Kidney (tissue), 13 donors: ENCODE measurements at regions not wholly inside any gene's neighbourhood (a gene's known extent, or its start where the extent isn't known, plus 50 kb on each side); places are given as distances from the start of the nearest gene placed in this dataset.

Experiments used
- DNase-seq, 5 donors: peaks; one replicate each; pipeline ENCODE4 v3.0.0-alpha.2; 2013 to 2020
- FAIRE-seq: peaks from 2 replicates; lab custom pipeline; 2012; peaks lifted over from hg19 to GRCh38; lab: Jason Lieb, UNC
- H3K27ac ChIP-seq, 2 donors: one replicate each; pipeline ENCODE4 v1.7.0; 2013; ENCODE audit warnings: low read depth in 2 of 2, low read length in 2 of 2, inconsistent platforms in 1 of 2
- H3K27me3 ChIP-seq: one replicate; pipeline ENCODE4 v1.7.1; 2013; ENCODE audit warnings: low read length, inconsistent platforms; ENCODE audit not compliant: control insufficient read depth, insufficient read depth
- H3K36me3 ChIP-seq, 3 donors: one replicate each; pipeline versions ENCODE4 v1.7.0 to v1.7.1; 2013; ENCODE audit warnings: low read length in 3 of 3, control low read depth in 1 of 3, inconsistent platforms in 1 of 3; ENCODE audit not compliant: insufficient read depth in 3 of 3, control insufficient read depth in 2 of 3
- H3K4me1 ChIP-seq, 3 donors: one replicate each; pipeline versions ENCODE4 v1.7.0 to v1.7.1; 2013; ENCODE audit warnings: low read length in 3 of 3, inconsistent platforms in 1 of 3, low read depth in 1 of 3; ENCODE audit not compliant: control insufficient read depth in 2 of 3, insufficient read depth in 2 of 3
- H3K4me3 ChIP-seq, 3 donors: one replicate each; pipeline versions ENCODE4 v1.7.0 to v1.8.1; 2013; ENCODE audit warnings: low read length in 3 of 3, control low read depth in 1 of 3, inconsistent platforms in 1 of 3
- H3K9ac ChIP-seq, 3 donors: one replicate each; pipeline versions ENCODE4 v1.7.0 to v1.7.1; 2013; ENCODE audit warnings: low read length in 3 of 3, control low read depth in 1 of 3, inconsistent platforms in 1 of 3
- H3K9me3 ChIP-seq, 3 donors: one replicate each; pipeline versions ENCODE4 v1.7.0 to v1.7.1; 2013; ENCODE audit warnings: low read length in 3 of 3, control low read depth in 1 of 3, inconsistent platforms in 1 of 3; ENCODE audit not compliant: control insufficient read depth in 2 of 3, insufficient read depth in 1 of 3
- CTCF ChIP-seq: IDR thresholded peaks from 3 replicates; pipeline ENCODE4 v1.5.1; 2012; ENCODE audit warnings: mild to moderate bottlenecking, moderate library complexity, borderline replicate concordance; ENCODE audit not compliant: insufficient read depth; ENCODE audit errors: extremely low read depth
- intact Hi-C: fragments of 100-400 bp; cut with DNase I; formaldehyde crosslinking; loops from one replicate; pipeline ENCODE4 v1.11.1; 2022
- donor health status: control.
- donor health status: control.
- donor health status: control.
- donor health status: control.
- donor health status: control.
- donor health status: DM: yes; HTN: yes; CAD: no.
- donor health status: Normal renal cell carcinoma (clear cell type).

DNA sequence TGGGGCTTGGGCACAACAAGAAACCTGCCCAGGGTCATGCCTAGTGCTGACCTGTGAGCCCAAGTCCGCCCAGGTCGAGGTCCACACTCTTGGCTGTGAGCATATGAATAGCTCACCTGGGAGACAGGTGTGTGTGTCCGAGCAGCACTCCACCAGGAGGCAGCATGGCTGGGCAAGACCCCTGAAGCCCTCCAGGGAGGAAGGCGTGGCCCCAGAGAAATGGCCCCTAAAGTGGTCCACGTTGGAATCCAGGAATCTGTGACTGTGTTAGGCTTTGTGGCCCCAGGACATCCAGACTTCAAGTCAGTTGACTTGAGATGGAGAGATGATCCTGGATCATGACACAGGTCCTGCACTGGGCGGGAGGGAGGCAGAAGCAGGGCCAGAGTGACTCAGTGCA lies 138.8 kb downstream of the CPZ start:
- peak in 1 of 5 donors; percentile 50 for DNase-seq
- Histone ChIP-seq H3K36me3 (no peaks in the 10 kb centered on the region), H3K4me3 (no peak overlapping the region), H3K9me3 (no peaks in the 10 kb centered on the region), H3K9ac (no peak overlapping the region), H3K4me1 (no peaks in the 10 kb centered on the region), H3K27me3 (no peaks in the 10 kb centered on the region), H3K27ac (no peak overlapping the region)
- intact Hi-C loops: no loop called here
- no peak for FAIRE-seq
- TF ChIP-seq CTCF: no peak

DNA sequence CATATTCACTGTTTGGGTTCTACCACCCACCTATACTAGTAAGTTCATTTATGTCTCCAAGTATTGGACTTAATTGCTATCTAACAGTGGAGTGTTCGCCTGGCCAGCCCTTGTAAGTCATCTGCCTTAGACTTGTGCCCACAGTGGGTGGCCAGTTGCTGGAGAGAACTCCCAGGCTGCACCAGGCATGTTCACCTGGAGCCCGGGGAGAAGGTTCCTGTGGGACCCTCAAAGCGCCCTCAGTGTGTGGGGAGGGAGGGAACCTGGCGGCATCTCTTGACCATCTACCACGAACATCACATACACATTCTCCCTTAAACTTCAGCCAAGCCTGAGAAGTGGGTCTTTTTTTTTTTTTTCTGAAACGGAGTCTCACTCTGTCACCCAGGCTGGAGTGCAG lies 138.1 kb downstream of the CPZ start:
- no peaks in the 10 kb centered on the region for H3K4me1 ChIP-seq
- FAIRE-seq (no peak), DNase-seq (peak in 1 of 5 donors; percentile 42)
- no peaks in the 10 kb centered on the region for H3K36me3 ChIP-seq
- H3K9me3 ChIP-seq: no peaks in the 10 kb centered on the region
- TF ChIP-seq CTCF: no peak
- H3K27ac ChIP-seq: no peak overlapping the region
- no peaks in the 10 kb centered on the region for H3K27me3 ChIP-seq
- intact Hi-C loops: no loop called here
- H3K4me3 ChIP-seq: no peak overlapping the region
- no peak overlapping the region for H3K9ac ChIP-seq

DNA sequence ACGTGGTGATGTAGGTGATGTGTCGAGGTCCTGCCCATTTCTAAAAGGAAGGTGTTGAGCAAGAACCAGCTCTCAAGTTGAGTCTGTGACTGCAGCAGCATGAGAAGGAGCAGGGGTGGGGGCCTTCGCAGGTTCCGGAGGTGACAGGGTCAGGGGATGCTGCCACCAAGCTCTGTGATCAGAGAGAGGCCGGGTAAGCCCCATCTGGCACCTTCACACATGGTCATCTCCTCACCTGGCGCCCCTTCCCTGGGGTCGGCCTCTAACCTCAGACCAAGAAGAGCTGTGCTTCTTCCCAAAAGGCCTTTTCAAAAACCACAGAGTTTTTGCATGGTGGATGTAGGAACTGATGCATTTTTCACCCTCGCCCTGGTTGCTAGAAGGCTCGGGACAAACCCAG lies 137.6 kb downstream of the CPZ start:
- no peak overlapping the region for H3K4me3 ChIP-seq
- H3K27ac ChIP-seq: no peak overlapping the region
- H3K4me1 ChIP-seq: no peaks in the 10 kb centered on the region
- H3K27me3 ChIP-seq: no peaks in the 10 kb centered on the region
- intact Hi-C loops: no loop called here
- no peak for TF ChIP-seq CTCF
- peak in 1 of 5 donors; percentile 57 for DNase-seq
- no peak overlapping the region for H3K9ac ChIP-seq
- H3K36me3 ChIP-seq: no peaks in the 10 kb centered on the region
- FAIRE-seq: no peak
- no peaks in the 10 kb centered on the region for H3K9me3 ChIP-seq
